HPDE6-E6E7 (cell line): ENCODE measurements at regions not wholly inside any gene's neighbourhood (a gene's known extent, or its start where the extent isn't known, plus 50 kb on each side); places are given as distances from the start of the nearest gene placed in this dataset.
"Not testable (repeated sequence)": the region's sequence is repeated elsewhere in the genome, so short reads cannot be mapped to it uniquely, and the experiment has no call there.

Source experiments
- DNase-seq: peaks from one replicate; pipeline ENCODE4 v3.0.0; 2011; ENCODE audit warnings: missing footprints; ENCODE audit errors: extremely low spot score

- no peak for DNase-seq
Observed at GRCh38 chr2:195572895-195573683, 83.9 kb upstream of the SLC39A10 start.

- no peak for DNase-seq
Observed at GRCh38 chr2:195570329-195570728, 86.7 kb upstream of the SLC39A10 start.

- DNase-seq: no peak
Observed at GRCh38 chr2:195569255-195569654, 87.8 kb upstream of the SLC39A10 start.

- DNase-seq: not testable (repeated sequence)
Observed at GRCh38 chr2:195564625-195565135, 92.3 kb upstream of the SLC39A10 start.

GRCh38 chr2:195563857-195564512, 93.0 kb upstream of the SLC39A10 start:
- DNase-seq: no peak

- no peak for DNase-seq
Observed at GRCh38 chr2:195562570-195563566, 94.2 kb upstream of the SLC39A10 start.

- peak; percentile 42 for DNase-seq
Observed at GRCh38 chr2:195561116-195561921, 95.7 kb upstream of the SLC39A10 start.

- no peak for DNase-seq
Observed at GRCh38 chr2:195560209-195560895, 96.7 kb upstream of the SLC39A10 start.

GRCh38 chr2:195559431-195559914, 97.6 kb upstream of the SLC39A10 start:
- DNase-seq: no peak

- DNase-seq: no peak
Observed at GRCh38 chr2:195555971-195556370, 101.1 kb upstream of the SLC39A10 start.

- no peak for DNase-seq
Observed at GRCh38 chr2:195552581-195552980, 104.4 kb upstream of the SLC39A10 start.

GRCh38 chr2:195548198-195548940, 108.7 kb upstream of the SLC39A10 start:
- no peak for DNase-seq

GRCh38 chr2:195547268-195547840, 109.7 kb upstream of the SLC39A10 start:
- not testable (repeated sequence) for DNase-seq

- no peak for DNase-seq
Observed at GRCh38 chr2:195545811-195546210, 111.2 kb upstream of the SLC39A10 start.

GRCh38 chr2:195543902-195544894, 112.8 kb upstream of the SLC39A10 start:
- peak; percentile 60 for DNase-seq

- DNase-seq: no peak
Observed at GRCh38 chr2:195543063-195543462, 114.0 kb upstream of the SLC39A10 start.

GRCh38 chr2:195542067-195542466, 115.0 kb upstream of the SLC39A10 start:
- no peak for DNase-seq

GRCh38 chr2:195538937-195539336, 118.1 kb upstream of the SLC39A10 start:
- no peak for DNase-seq
